Natural killer cell (primary cell): ENCODE measurements at regions not wholly inside any gene's neighbourhood (a gene's known extent, or its start where the extent isn't known, plus 50 kb on each side); places are given as distances from the start of the nearest gene placed in this dataset.

ENCODE experiments used
- ATAC-seq, 3 donors: fragments of 150-1000 bp in 2 of 3; fragments of 200-7000 bp in 1 of 3; cut with Tn5 transposase; 1 replicate in 1 of 3; 2 replicates in 2 of 3; pipeline ENCODE4 v1.10.0; 2021; ENCODE audit warnings: mild to moderate bottlenecking in 2 of 3, moderate library complexity in 2 of 3
- DNase-seq, 2 donors: peaks; one replicate each; pipeline versions ENCODE4 v3.0.0 to v3.0.0-alpha.2; 2013 to 2021; ENCODE audit warnings: mixed read lengths in 1 of 2
- H3K27ac ChIP-seq: one replicate; pipeline ENCODE4 v1.5.1; 2013; ENCODE audit warnings: mild to moderate bottlenecking, low read length
- H3K27me3 ChIP-seq: one replicate; pipeline ENCODE4 v1.6.1; 2013; ENCODE audit warnings: low read length; ENCODE audit not compliant: control insufficient read depth, insufficient read depth
- H3K36me3 ChIP-seq: one replicate; pipeline ENCODE4 v1.6.1; 2013; ENCODE audit warnings: low read length; ENCODE audit not compliant: control insufficient read depth, insufficient read depth
- H3K4me1 ChIP-seq: one replicate; pipeline ENCODE4 v1.6.1; 2013; ENCODE audit warnings: low read length; ENCODE audit not compliant: control insufficient read depth, insufficient read depth
- H3K4me3 ChIP-seq: one replicate; pipeline ENCODE4 v1.5.1; 2013; ENCODE audit warnings: low read length
- H3K9me3 ChIP-seq: one replicate; pipeline ENCODE4 v1.6.1; 2013; ENCODE audit warnings: low read length; ENCODE audit not compliant: control insufficient read depth, insufficient read depth
- H3K27ac Mint-ChIP-seq, 2 donors: one replicate each; pipeline ENCODE4 v1.8.0; 2022; ENCODE audit warnings: mild to moderate bottlenecking in 2 of 2, mixed read lengths in 2 of 2, moderate library complexity in 1 of 2
- H3K27me3 Mint-ChIP-seq, 2 donors: one replicate each; pipeline ENCODE4 v1.8.0; 2022; ENCODE audit warnings: low read depth in 2 of 2, mixed read lengths in 2 of 2
- H3K36me3 Mint-ChIP-seq: one replicate; pipeline ENCODE4 v1.8.0; 2022; ENCODE audit warnings: mixed read lengths
- H3K4me1 Mint-ChIP-seq, 2 donors: one replicate each; pipeline ENCODE4 v1.8.0; 2022; ENCODE audit warnings: mixed read lengths in 2 of 2
- H3K4me3 Mint-ChIP-seq: one replicate; pipeline ENCODE4 v1.8.0; 2022; ENCODE audit warnings: mild to moderate bottlenecking, moderate library complexity, mixed read lengths
- H3K9me3 Mint-ChIP-seq, 2 donors: one replicate each; pipeline ENCODE4 v1.8.0; 2022; ENCODE audit warnings: mixed read lengths in 2 of 2
- WGBS: methylation state at CpG from one replicate; pipeline ENCODE4 v1.1.7; 2013; ENCODE audit warnings: missing lambda C conversion rate; ENCODE audit not compliant: insufficient coverage; 5-methylcytosine and 5-hydroxymethylcytosine counted together
- intact Hi-C: fragments of 100-400 bp; cut with micrococcal nuclease; formaldehyde crosslinking; loops from one replicate; pipeline ENCODE4 v1.14.2; 2022
- TF ChIP-seq, protein P1 (sequence below): fragments of 200-600 bp; IDR thresholded peaks from one replicate; pipeline ENCODE4 v1.8.0; 2022; ENCODE audit warnings: antibody characterized with exemption

GRCh38 chr21:16279731-16280581 lies 550.2 kb downstream of the USP25 start:
- no peak overlapping the region for H3K27ac ChIP-seq
- Mint-ChIP-seq H3K4me3 (no peak overlapping the region), H3K27me3 (no peaks in the 10 kb centered on the region), H3K27ac (no peak overlapping the region), H3K9me3 (peaks cover 4 to 7% of the 10 kb centered on the region in 2 donors), H3K36me3 (no peaks in the 10 kb centered on the region), H3K4me1 (no peaks in the 10 kb centered on the region)
- intact Hi-C loops, result no loop called here
- H3K36me3 ChIP-seq, result no peaks in the 10 kb centered on the region
- no peak overlapping the region for H3K4me3 ChIP-seq
- H3K27me3 ChIP-seq, result no peaks in the 10 kb centered on the region
- 91% methylated on average over 15 of the region's 15 CpGs for WGBS
- DNase-seq (no peak), ATAC-seq (no peak)
- H3K4me1 ChIP-seq, result no peaks in the 10 kb centered on the region
- H3K9me3 ChIP-seq, result no peaks in the 10 kb centered on the region
- TF ChIP-seq, protein P1, sequence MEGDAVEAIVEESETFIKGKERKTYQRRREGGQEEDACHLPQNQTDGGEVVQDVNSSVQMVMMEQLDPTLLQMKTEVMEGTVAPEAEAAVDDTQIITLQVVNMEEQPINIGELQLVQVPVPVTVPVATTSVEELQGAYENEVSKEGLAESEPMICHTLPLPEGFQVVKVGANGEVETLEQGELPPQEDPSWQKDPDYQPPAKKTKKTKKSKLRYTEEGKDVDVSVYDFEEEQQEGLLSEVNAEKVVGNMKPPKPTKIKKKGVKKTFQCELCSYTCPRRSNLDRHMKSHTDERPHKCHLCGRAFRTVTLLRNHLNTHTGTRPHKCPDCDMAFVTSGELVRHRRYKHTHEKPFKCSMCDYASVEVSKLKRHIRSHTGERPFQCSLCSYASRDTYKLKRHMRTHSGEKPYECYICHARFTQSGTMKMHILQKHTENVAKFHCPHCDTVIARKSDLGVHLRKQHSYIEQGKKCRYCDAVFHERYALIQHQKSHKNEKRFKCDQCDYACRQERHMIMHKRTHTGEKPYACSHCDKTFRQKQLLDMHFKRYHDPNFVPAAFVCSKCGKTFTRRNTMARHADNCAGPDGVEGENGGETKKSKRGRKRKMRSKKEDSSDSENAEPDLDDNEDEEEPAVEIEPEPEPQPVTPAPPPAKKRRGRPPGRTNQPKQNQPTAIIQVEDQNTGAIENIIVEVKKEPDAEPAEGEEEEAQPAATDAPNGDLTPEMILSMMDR, result no peak

DNA sequence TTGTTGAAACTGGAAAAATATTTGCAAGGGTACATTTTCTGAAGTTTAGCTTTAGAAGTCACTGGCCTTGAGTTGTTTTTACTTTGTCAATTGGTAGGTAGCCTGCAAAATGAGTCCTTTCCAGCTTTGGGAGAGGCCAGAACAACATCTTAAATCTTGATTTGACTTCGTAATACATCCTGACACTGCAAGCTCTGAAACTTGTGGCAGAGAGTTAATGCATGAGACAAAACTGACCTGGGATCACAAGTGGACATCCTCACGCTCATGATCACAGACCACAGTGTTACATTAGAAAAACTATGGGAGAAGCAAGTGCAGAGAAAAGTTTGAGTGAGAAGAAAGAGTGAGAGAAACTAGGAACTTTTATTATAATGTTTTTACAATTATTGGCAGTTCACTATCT lies 550.9 kb downstream of the USP25 start:
- Histone ChIP-seq H3K36me3 (no peaks in the 10 kb centered on the region), H3K9me3 (no peaks in the 10 kb centered on the region), H3K27ac (no peak overlapping the region), H3K4me3 (no peak overlapping the region), H3K27me3 (no peaks in the 10 kb centered on the region), H3K4me1 (no peaks in the 10 kb centered on the region)
- Mint-ChIP-seq H3K4me3 (no peak overlapping the region), H3K27me3 (no peaks in the 10 kb centered on the region), H3K4me1 (no peaks in the 10 kb centered on the region), H3K9me3 (peaks cover 4 to 7% of the 10 kb centered on the region in 2 donors), H3K27ac (no peak overlapping the region), H3K36me3 (no peaks in the 10 kb centered on the region)
- 88% methylated on average over 2 of the region's 2 CpGs for WGBS
- DNase-seq (no peak), ATAC-seq (no peak)
- TF ChIP-seq, protein P1, result no peak
- intact Hi-C loops, result no loop called here

GRCh38 chr21:16283516-16283915 lies 553.7 kb downstream of the USP25 start:
- Histone ChIP-seq H3K4me1 (no peaks in the 10 kb centered on the region), H3K9me3 (no peaks in the 10 kb centered on the region), H3K27ac (no peak overlapping the region), H3K4me3 (no peak overlapping the region), H3K27me3 (no peaks in the 10 kb centered on the region), H3K36me3 (no peaks in the 10 kb centered on the region)
- ATAC-seq, result no peak
- DNase-seq, result no peak
- Mint-ChIP-seq H3K27ac (no peak overlapping the region), H3K9me3 (peaks cover 3 to 6% of the 10 kb centered on the region in 2 donors), H3K4me3 (no peak overlapping the region), H3K4me1 (no peaks in the 10 kb centered on the region), H3K27me3 (no peaks in the 10 kb centered on the region), H3K36me3 (no peaks in the 10 kb centered on the region)
- intact Hi-C loops, result no loop called here
- WGBS, result 98% methylated on average over 2 of the region's 2 CpGs
- TF ChIP-seq, protein P1, result no peak
